HepG2 (cell line): ENCODE measurements at regions not wholly inside any gene's neighbourhood (a gene's known extent, or its start where the extent isn't known, plus 50 kb on each side); places are given as distances from the start of the nearest gene placed in this dataset.

Source experiments
- ATAC-seq: fragments of 200-7000 bp; cut with Tn5 transposase; 3 replicates; pipeline ENCODE4 v1.9.1; 2020; ENCODE audit warnings: mild to moderate bottlenecking, moderate library complexity
- BruUV-seq: library from RNA; stranded (reverse); fragments of 400-500 nt; replicated peaks from 2 replicates; lab custom pipeline; 2021; lab: Mats Ljungman, UMichigan
- CTCF ChIA-PET: fragments of 300-600 bp; formaldehyde crosslinking; extraction: SDS; loops from one replicate; lab custom pipeline; 2021; ENCODE audit warnings: low total read pairs, inconsistent platforms, low intra/inter-chr PET ratio; lab: Yijun Ruan, JAX
- POLR2A ChIA-PET: fragments of 350-600 bp; sonication (Branson Sonifier 250); formaldehyde crosslinking; loops from one replicate; lab custom pipeline; 2020; ENCODE audit warnings: antibody characterized with exemption, inconsistent platforms; lab: Yijun Ruan, JAX
- DNase-seq: peaks from one replicate; pipeline ENCODE4 v3.0.0-alpha.2; 2015; ENCODE audit warnings: low spot score
- FAIRE-seq: peaks from 3 replicates; lab custom pipeline; 2011; peaks lifted over from hg19 to GRCh38; lab: Jason Lieb, UNC
- H2AFZ ChIP-seq: one replicate; pipeline ENCODE4 v1.6.1; 2011; ENCODE audit warnings: low read length, inconsistent platforms
- H3K27ac ChIP-seq: fragments of 300-600 bp; 3 replicates; pipeline ENCODE4 v1.8.0; 2011; ENCODE audit warnings: mixed run types, mild to moderate bottlenecking, mixed read lengths, low read length, inconsistent platforms; ENCODE audit not compliant: insufficient read depth; ENCODE audit errors: extremely low read length
- H3K27me3 ChIP-seq, 2 experiments: fragments of 200-600 bp in 1 of 2; 2 replicates in 1 of 2; 3 replicates in 1 of 2; pipeline versions ENCODE4 v1.6.0 to v1.8.0; 2011; ENCODE audit warnings: low read length in 2 of 2, mild to moderate bottlenecking in 2 of 2, moderate library complexity in 2 of 2, inconsistent platforms in 1 of 2; ENCODE audit not compliant: insufficient read depth in 2 of 2, control insufficient read depth in 1 of 2
- H3K36me3 ChIP-seq, 2 experiments: fragments of 200-600 bp in 1 of 2; replicated peaks in 1 of 2; 2 replicates in 1 of 2; 3 replicates in 1 of 2; pipeline versions ENCODE4 v1.5.1 to v1.8.0; 2011; ENCODE audit warnings: low read length in 2 of 2, inconsistent platforms in 1 of 2; ENCODE audit not compliant: insufficient read depth in 2 of 2, control insufficient read depth in 1 of 2
- H3K4me1 ChIP-seq: 2 replicates; pipeline ENCODE4 v1.5.1; 2012; ENCODE audit warnings: low read length, inconsistent platforms; ENCODE audit not compliant: insufficient read depth
- H3K4me2 ChIP-seq: 2 replicates; pipeline ENCODE4 v1.6.0; 2011; ENCODE audit warnings: low read depth, low read length, inconsistent platforms
- H3K4me3 ChIP-seq, 3 experiments: fragments of 200-600 bp in 1 of 3; sonication (generic), shearing (Covaris generic) in 1 of 3; replicated peaks in 1 of 3; 2 replicates each; pipeline ENCODE4 v1.5.1; 2011 to 2016; ENCODE audit warnings: low read length in 3 of 3, inconsistent platforms in 2 of 3, low read depth in 2 of 3, mild to moderate bottlenecking in 2 of 3, control low read depth in 1 of 3, mixed read lengths in 1 of 3; ENCODE audit not compliant: insufficient read depth in 1 of 3
- H3K79me2 ChIP-seq: one replicate; pipeline ENCODE4 v1.6.1; 2011; ENCODE audit warnings: low read length, inconsistent platforms; ENCODE audit not compliant: insufficient read depth
- H3K9ac ChIP-seq: 2 replicates; pipeline ENCODE4 v1.6.0; 2011; ENCODE audit warnings: mild to moderate bottlenecking, low read depth, low read length, inconsistent platforms; ENCODE audit not compliant: insufficient read depth
- H3K9me3 ChIP-seq: 2 replicates; pipeline ENCODE4 v1.5.1; 2012; ENCODE audit warnings: mild to moderate bottlenecking, low read length
- H4K20me1 ChIP-seq: 2 replicates; pipeline ENCODE4 v1.6.0; 2011; ENCODE audit warnings: inconsistent platforms, mild to moderate bottlenecking, low read length, moderate library complexity; ENCODE audit not compliant: insufficient read depth
- FOSL2 ChIP-seq: sonication (generic); formaldehyde crosslinking; IDR thresholded peaks from 2 replicates; pipeline ENCODE4 v1.4.0; 2020; ENCODE audit warnings: missing genetic modification reagents
- FOXC1 ChIP-seq: sonication (generic); formaldehyde crosslinking; IDR thresholded peaks from 2 replicates; pipeline ENCODE4 v1.8.0; 2022; ENCODE audit warnings: mild to moderate bottlenecking, missing genetic modification reagents, borderline replicate concordance
- MEIS2 ChIP-seq: sonication (generic); formaldehyde crosslinking; IDR thresholded peaks from 2 replicates; pipeline ENCODE4 v1.9.0; 2021; ENCODE audit warnings: mild to moderate bottlenecking, missing genetic modification reagents
- NCOA2 ChIP-seq: sonication (generic); formaldehyde crosslinking; IDR thresholded peaks from 2 replicates; pipeline ENCODE4 v1.8.0; 2022; ENCODE audit warnings: inconsistent platforms
- NR2F2 ChIP-seq: IDR thresholded peaks from 2 replicates; pipeline ENCODE4 v1.6.1; 2012; ENCODE audit warnings: low read depth, inconsistent platforms, borderline replicate concordance
- SMAD3 ChIP-seq: sonication (generic); formaldehyde crosslinking; IDR thresholded peaks from 2 replicates; pipeline ENCODE4 v1.4.0; 2020; ENCODE audit warnings: missing genetic modification reagents
- ZFP37 ChIP-seq: sonication (generic); formaldehyde crosslinking; IDR thresholded peaks from 2 replicates; pipeline ENCODE4 v1.4.0; 2020; ENCODE audit warnings: missing genetic modification reagents, borderline replicate concordance
- ZNF317 ChIP-seq: sonication (generic); formaldehyde crosslinking; IDR thresholded peaks from 2 replicates; pipeline ENCODE4 v1.5.0; 2020; ENCODE audit warnings: mild to moderate bottlenecking, missing genetic modification reagents
- ZNF652 ChIP-seq: IDR thresholded peaks from 2 replicates; pipeline ENCODE4 v1.6.1; 2016; ENCODE audit warnings: low read depth, borderline replicate concordance
- ZNF790 ChIP-seq: sonication (generic); formaldehyde crosslinking; IDR thresholded peaks from 2 replicates; pipeline ENCODE4 v1.8.0; 2022; ENCODE audit warnings: missing genetic modification reagents, mild to moderate bottlenecking, borderline replicate concordance
- WGBS: methylation state at CpG from one replicate; pipeline ENCODE4 v1.1.6; 2017; ENCODE audit warnings: low lambda C conversion rate; 5-methylcytosine and 5-hydroxymethylcytosine counted together
- in situ Hi-C: cut with HindIII; loops from 2 replicates; pipeline ENCODE4 v1.10.0; 2017; ENCODE audit warnings: low pct_unique_long_range_greater_than_20kb; ENCODE audit not compliant: extremely low pct_ligation_motif_present
- intact Hi-C: fragments of 100-400 bp; cut with micrococcal nuclease; formaldehyde crosslinking; loops from one replicate; pipeline ENCODE4 v1.10.0; 2022; ENCODE audit not compliant: unreplicated experiment
- TF ChIP-seq, protein P1 (sequence below): sonication (generic); formaldehyde crosslinking; IDR thresholded peaks from 2 replicates; pipeline ENCODE4 v1.8.1; 2023; ENCODE audit warnings: mild to moderate bottlenecking, missing genetic modification reagents, borderline replicate concordance
- TF ChIP-seq, protein P2 (sequence below): sonication (generic); formaldehyde crosslinking; IDR thresholded peaks from 2 replicates; pipeline ENCODE4 v1.4.0; 2020; ENCODE audit warnings: missing genetic modification reagents, mild to moderate bottlenecking, borderline replicate concordance
- TF ChIP-seq, protein P3 (sequence below): sonication (generic); formaldehyde crosslinking; conservative IDR thresholded peaks from 2 replicates; pipeline ENCODE4 v1.4.0; 2020; ENCODE audit warnings: missing genetic modification reagents
- TF ChIP-seq, protein P4 (sequence below): sonication (generic); formaldehyde crosslinking; IDR thresholded peaks from 2 replicates; pipeline ENCODE4 v1.4.0; 2020; ENCODE audit warnings: mild to moderate bottlenecking, missing genetic modification reagents, borderline replicate concordance
- TF ChIP-seq, protein P5 (sequence below): sonication (generic); formaldehyde crosslinking; conservative IDR thresholded peaks from 2 replicates; pipeline ENCODE4 v1.4.0; 2020; ENCODE audit warnings: mild to moderate bottlenecking, missing genetic modification reagents, moderate library complexity

DNA sequence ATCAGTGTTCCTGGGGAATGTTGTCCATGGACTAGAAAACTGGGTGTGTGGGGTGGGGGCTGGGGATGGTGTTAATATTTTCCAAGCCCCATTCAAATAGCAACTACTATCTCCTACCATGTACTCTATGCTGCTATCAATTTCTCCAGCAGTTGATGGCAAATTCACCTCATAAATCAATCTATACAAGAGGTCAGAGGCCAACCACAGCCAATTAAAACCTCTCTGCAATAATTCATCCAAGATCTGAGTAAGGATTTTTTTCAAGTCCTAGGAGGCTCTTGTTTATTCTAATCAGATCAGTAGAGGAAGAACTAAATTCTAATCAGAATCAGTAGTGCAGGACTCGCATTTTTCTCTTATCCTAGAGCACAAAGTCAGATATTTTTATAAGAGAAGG lies 73.4 kb upstream of the WT1 start:
- CTCF ChIA-PET = no interaction called here
- no TSS peak for BruUV-seq
- Histone ChIP-seq H3K9ac (no peak overlapping the region), H4K20me1 (no peaks in the 10 kb centered on the region), H3K79me2 (no peaks in the 10 kb centered on the region), H3K36me3 (no peaks in the 10 kb centered on the region), H3K4me3 (no peak overlapping the region), H3K4me1 (no peaks in the 10 kb centered on the region), H3K27me3 (peaks cover 0 to 11% of the 10 kb centered on the region in 2 experiments; a peak in 4 of 5 replicates), H2AFZ (no peak overlapping the region), H3K4me2 (no peak overlapping the region), H3K9me3 (no peaks in the 10 kb centered on the region), H3K27ac (no peak overlapping the region)
- 3% methylated on average over 1 of the region's 1 CpG for WGBS
- ATAC-seq (no peak), DNase-seq (no peak), FAIRE-seq (no peak)
- intact Hi-C loops = no loop called here
- POLR2A ChIA-PET = no interaction called here
- in situ Hi-C loops = no loop called here
- TF ChIP-seq ZNF652 (CRISPR knock-in tag) (no peak), FOXC1 (CRISPR knock-in tag) (no peak), ZNF317 (CRISPR knock-in tag) (no peak), MEIS2 (no peak), ZFP37 (CRISPR knock-in tag) (no peak), FOSL2 (no peak), NCOA2 (CRISPR knock-in tag) (no peak), ZNF790 (no peak), NR2F2 (no peak), SMAD3 (CRISPR knock-in tag) (no peak)
- TF ChIP-seq, protein P1, sequence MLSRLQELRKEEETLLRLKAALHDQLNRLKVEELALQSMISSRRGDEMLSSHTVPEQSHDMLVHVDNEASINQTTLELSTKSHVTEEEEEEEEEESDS = no peak
- TF ChIP-seq, protein P2, sequence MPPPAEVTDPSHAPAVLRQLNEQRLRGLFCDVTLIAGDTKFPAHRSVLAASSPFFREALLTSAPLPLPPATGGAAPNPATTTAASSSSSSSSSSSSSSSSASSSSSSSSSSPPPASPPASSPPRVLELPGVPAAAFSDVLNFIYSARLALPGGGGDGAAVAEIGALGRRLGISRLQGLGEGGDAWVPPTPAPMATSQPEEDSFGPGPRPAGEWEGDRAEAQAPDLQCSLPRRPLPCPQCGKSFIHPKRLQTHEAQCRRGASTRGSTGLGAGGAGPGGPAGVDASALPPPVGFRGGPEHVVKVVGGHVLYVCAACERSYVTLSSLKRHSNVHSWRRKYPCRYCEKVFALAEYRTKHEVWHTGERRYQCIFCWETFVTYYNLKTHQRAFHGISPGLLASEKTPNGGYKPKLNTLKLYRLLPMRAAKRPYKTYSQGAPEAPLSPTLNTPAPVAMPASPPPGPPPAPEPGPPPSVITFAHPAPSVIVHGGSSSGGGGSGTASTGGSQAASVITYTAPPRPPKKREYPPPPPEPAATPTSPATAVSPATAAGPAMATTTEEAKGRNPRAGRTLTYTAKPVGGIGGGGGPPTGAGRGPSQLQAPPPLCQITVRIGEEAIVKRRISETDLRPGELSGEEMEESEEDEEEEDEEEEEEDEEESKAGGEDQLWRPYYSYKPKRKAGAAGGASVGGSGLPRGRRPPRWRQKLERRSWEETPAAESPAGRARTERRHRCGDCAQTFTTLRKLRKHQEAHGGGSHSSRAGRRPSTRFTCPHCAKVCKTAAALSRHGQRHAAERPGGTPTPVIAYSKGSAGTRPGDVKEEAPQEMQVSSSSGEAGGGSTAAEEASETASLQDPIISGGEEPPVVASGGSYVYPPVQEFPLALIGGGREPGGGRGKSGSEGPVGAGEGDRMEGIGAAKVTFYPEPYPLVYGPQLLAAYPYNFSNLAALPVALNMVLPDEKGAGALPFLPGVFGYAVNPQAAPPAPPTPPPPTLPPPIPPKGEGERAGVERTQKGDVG (CRISPR knock-in tag) = no peak
- TF ChIP-seq, protein P3, sequence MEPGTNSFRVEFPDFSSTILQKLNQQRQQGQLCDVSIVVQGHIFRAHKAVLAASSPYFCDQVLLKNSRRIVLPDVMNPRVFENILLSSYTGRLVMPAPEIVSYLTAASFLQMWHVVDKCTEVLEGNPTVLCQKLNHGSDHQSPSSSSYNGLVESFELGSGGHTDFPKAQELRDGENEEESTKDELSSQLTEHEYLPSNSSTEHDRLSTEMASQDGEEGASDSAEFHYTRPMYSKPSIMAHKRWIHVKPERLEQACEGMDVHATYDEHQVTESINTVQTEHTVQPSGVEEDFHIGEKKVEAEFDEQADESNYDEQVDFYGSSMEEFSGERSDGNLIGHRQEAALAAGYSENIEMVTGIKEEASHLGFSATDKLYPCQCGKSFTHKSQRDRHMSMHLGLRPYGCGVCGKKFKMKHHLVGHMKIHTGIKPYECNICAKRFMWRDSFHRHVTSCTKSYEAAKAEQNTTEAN (CRISPR knock-in tag) = no peak
- TF ChIP-seq, protein P4, sequence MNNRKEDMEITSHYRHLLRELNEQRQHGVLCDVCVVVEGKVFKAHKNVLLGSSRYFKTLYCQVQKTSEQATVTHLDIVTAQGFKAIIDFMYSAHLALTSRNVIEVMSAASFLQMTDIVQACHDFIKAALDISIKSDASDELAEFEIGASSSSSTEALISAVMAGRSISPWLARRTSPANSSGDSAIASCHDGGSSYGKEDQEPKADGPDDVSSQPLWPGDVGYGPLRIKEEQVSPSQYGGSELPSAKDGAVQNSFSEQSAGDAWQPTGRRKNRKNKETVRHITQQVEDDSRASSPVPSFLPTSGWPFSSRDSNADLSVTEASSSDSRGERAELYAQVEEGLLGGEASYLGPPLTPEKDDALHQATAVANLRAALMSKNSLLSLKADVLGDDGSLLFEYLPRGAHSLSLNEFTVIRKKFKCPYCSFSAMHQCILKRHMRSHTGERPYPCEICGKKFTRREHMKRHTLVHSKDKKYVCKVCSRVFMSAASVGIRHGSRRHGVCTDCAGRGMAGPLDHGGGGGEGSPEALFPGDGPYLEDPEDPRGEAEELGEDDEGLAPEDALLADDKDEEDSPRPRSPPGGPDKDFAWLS (CRISPR knock-in tag) = no peak
- TF ChIP-seq, protein P5, sequence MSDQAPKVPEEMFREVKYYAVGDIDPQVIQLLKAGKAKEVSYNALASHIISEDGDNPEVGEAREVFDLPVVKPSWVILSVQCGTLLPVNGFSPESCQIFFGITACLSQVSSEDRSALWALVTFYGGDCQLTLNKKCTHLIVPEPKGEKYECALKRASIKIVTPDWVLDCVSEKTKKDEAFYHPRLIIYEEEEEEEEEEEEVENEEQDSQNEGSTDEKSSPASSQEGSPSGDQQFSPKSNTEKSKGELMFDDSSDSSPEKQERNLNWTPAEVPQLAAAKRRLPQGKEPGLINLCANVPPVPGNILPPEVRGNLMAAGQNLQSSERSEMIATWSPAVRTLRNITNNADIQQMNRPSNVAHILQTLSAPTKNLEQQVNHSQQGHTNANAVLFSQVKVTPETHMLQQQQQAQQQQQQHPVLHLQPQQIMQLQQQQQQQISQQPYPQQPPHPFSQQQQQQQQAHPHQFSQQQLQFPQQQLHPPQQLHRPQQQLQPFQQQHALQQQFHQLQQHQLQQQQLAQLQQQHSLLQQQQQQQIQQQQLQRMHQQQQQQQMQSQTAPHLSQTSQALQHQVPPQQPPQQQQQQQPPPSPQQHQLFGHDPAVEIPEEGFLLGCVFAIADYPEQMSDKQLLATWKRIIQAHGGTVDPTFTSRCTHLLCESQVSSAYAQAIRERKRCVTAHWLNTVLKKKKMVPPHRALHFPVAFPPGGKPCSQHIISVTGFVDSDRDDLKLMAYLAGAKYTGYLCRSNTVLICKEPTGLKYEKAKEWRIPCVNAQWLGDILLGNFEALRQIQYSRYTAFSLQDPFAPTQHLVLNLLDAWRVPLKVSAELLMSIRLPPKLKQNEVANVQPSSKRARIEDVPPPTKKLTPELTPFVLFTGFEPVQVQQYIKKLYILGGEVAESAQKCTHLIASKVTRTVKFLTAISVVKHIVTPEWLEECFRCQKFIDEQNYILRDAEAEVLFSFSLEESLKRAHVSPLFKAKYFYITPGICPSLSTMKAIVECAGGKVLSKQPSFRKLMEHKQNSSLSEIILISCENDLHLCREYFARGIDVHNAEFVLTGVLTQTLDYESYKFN (CRISPR knock-in tag) = no peak
